Ascending aorta (tissue), 2 donors: ENCODE measurements at regions not wholly inside any gene's neighbourhood (a gene's known extent, or its start where the extent isn't known, plus 50 kb on each side); places are given as distances from the start of the nearest gene placed in this dataset.

Experiments
- DNase-seq, 2 donors: peaks; one replicate each; pipeline ENCODE4 v3.0.0-alpha.2; 2019; ENCODE audit warnings: low spot score in 2 of 2
- H3K27ac ChIP-seq, 2 donors: fragments of 200-600 bp; sonication (generic); one replicate each; pipeline ENCODE4 v1.5.1; 2016 to 2017; ENCODE audit warnings: mild to moderate bottlenecking in 1 of 2
- H3K27me3 ChIP-seq: fragments of 200-600 bp; sonication (generic); one replicate; pipeline ENCODE4 v1.5.1; 2017
- H3K36me3 ChIP-seq, 2 donors: fragments of 200-600 bp; sonication (generic); one replicate each; pipeline ENCODE4 v1.5.1; 2016
- H3K4me1 ChIP-seq, 2 donors: fragments of 200-600 bp; sonication (generic); one replicate each; pipeline ENCODE4 v1.5.1; 2016 to 2017; ENCODE audit warnings: mild to moderate bottlenecking in 1 of 2
- H3K4me3 ChIP-seq, 2 donors: fragments of 200-600 bp; sonication (generic); one replicate each; pipeline ENCODE4 v1.5.1; 2016 to 2017; ENCODE audit warnings: mild to moderate bottlenecking in 1 of 2
- H3K9me3 ChIP-seq, 2 donors: fragments of 200-600 bp; sonication (generic); one replicate each; pipeline ENCODE4 v1.5.1; 2016
- CTCF ChIP-seq, 3 experiments: fragments of 200-600 bp in 2 of 3; fragments of 450-650 bp in 1 of 3; sonication (generic) in 2 of 3; IDR thresholded peaks; one replicate each; pipeline ENCODE4 v1.5.1; 2016 to 2019; ENCODE audit warnings: antibody characterized with exemption in 3 of 3, mild to moderate bottlenecking in 1 of 3, moderate library complexity in 1 of 3
- intact Hi-C: fragments of 100-400 bp; cut with DNase I; formaldehyde crosslinking; loops from one replicate; pipeline ENCODE4 v1.15.1; 2023

- no peaks in the 10 kb centered on the region for H3K4me1 ChIP-seq
- H3K9me3 ChIP-seq: no peaks in the 10 kb centered on the region
- no peaks in the 10 kb centered on the region for H3K27me3 ChIP-seq
- DNase-seq: no peak
- H3K36me3 ChIP-seq: no peaks in the 10 kb centered on the region
- TF ChIP-seq CTCF (IDR thresholded peaks at IDR 0.05): no peak
- intact Hi-C loops: no loop called here
- H3K4me3 ChIP-seq: no peak overlapping the region
- no peak overlapping the region for H3K27ac ChIP-seq
These were observed 153.4 kb upstream of the PPP1R26 start for GRCh38 chr9:135326141-135326540.

DNA sequence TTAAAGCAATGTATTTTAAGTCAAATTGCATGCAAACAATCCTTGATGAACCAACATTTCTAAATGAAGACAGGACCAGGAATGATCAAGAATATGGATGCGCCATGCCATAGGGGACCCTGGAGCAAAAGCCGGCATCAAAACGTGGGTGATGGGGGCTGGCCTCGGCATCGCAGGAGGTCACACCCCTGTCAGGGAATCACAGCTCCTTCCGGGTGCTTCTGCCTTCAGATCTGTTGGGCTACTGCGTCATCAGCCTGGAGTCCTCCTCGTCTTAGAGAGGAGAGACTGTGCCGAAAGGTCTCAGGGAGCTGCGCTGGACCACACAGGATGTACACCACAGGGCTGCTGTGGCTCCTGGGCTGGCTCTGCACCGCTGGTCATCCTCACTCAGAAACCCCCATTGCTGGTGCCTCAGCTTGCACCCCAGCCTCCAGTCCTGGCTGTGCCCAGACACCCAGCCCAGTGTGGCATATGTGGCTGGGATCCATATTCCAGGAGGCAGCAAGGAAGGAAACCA, 152.9 kb upstream of the PPP1R26 start:
- TF ChIP-seq CTCF (IDR thresholded peaks at IDR 0.05): no peak
- Histone ChIP-seq H3K4me3 (no peak overlapping the region), H3K9me3 (no peaks in the 10 kb centered on the region), H3K27me3 (no peaks in the 10 kb centered on the region), H3K36me3 (no peaks in the 10 kb centered on the region), H3K27ac (no peak overlapping the region), H3K4me1 (no peaks in the 10 kb centered on the region)
- intact Hi-C loops: no loop called here
- DNase-seq: no peak

GRCh38 chr9:135328485-135329417, 150.8 kb upstream of the PPP1R26 start:
- no peaks in the 10 kb centered on the region for H3K27me3 ChIP-seq
- no peak for TF ChIP-seq CTCF (IDR thresholded peaks at IDR 0.05)

DNA sequence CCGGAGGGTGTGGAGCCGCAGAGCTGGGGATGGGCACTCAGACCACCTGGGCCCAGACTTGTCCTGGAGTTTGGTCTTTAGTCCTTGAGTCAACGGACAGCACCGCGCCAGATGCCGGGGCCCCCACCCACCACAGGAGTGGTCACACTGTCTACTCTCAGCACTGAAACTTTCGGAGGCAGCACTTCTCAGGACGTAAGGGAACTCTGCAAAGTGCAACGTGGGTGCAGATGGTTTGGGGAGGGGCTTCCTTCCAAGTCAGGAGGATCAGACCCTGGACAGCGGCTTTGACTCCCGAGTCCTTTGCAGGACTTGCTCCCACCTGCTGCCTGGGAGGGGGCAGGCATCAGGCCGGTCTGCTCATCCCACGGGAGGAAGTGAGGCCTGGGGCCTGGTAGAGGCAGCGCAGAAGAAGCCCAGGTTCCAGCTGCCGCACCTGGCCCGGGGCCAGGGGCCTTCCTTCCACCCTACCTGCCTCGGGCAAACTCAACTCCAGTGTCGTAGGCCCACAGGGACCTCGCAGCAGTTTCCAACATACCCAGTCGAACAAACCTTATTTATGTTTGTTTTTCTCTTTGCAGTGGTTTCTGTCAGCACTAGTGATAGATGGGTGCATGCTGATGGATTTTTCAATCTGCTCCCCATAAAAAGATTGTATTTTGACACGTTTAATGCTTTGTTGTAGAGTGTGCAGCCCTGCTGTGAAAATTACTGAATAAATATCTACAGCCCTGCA, 149.8 kb upstream of the PPP1R26 start:
- no peaks in the 10 kb centered on the region for H3K27me3 ChIP-seq
- no peak overlapping the region for H3K4me3 ChIP-seq
- no peaks in the 10 kb centered on the region for H3K9me3 ChIP-seq
- H3K4me1 ChIP-seq: no peaks in the 10 kb centered on the region
- intact Hi-C loops: no loop called here
- H3K27ac ChIP-seq: no peak overlapping the region
- H3K36me3 ChIP-seq: no peaks in the 10 kb centered on the region
- no peak for TF ChIP-seq CTCF (IDR thresholded peaks at IDR 0.05)
- DNase-seq: no peak

More at GRCh38 chr9:135328485-135329417, 150.8 kb upstream of the PPP1R26 start:
- Histone ChIP-seq H3K9me3 (no peaks in the 10 kb centered on the region), H3K4me1 (no peaks in the 10 kb centered on the region), H3K27ac (no peak overlapping the region), H3K4me3 (no peak overlapping the region), H3K36me3 (no peaks in the 10 kb centered on the region)
- intact Hi-C loops: no loop called here
- DNase-seq: no peak

GRCh38 chr9:135330307-135330631, 149.3 kb upstream of the PPP1R26 start:
- intact Hi-C loops: no loop called here
- DNase-seq: no peak
- Histone ChIP-seq H3K4me3 (no peak overlapping the region), H3K27me3 (no peaks in the 10 kb centered on the region), H3K36me3 (no peaks in the 10 kb centered on the region), H3K27ac (no peak overlapping the region), H3K4me1 (no peaks in the 10 kb centered on the region), H3K9me3 (no peaks in the 10 kb centered on the region)
- TF ChIP-seq CTCF (IDR thresholded peaks at IDR 0.05): no peak
